Activated T-cell treated with anti-CD3 and anti-CD28 coated beads for 1 hour (primary cell): ENCODE measurements at regions not wholly inside any gene's neighbourhood (a gene's known extent, or its start where the extent isn't known, plus 50 kb on each side); places are given as distances from the start of the nearest gene placed in this dataset.

Experiments
- DNase-seq: peaks from one replicate; pipeline ENCODE4 v3.0.0-alpha.2; 2020; ENCODE audit warnings: low read depth

DNA sequence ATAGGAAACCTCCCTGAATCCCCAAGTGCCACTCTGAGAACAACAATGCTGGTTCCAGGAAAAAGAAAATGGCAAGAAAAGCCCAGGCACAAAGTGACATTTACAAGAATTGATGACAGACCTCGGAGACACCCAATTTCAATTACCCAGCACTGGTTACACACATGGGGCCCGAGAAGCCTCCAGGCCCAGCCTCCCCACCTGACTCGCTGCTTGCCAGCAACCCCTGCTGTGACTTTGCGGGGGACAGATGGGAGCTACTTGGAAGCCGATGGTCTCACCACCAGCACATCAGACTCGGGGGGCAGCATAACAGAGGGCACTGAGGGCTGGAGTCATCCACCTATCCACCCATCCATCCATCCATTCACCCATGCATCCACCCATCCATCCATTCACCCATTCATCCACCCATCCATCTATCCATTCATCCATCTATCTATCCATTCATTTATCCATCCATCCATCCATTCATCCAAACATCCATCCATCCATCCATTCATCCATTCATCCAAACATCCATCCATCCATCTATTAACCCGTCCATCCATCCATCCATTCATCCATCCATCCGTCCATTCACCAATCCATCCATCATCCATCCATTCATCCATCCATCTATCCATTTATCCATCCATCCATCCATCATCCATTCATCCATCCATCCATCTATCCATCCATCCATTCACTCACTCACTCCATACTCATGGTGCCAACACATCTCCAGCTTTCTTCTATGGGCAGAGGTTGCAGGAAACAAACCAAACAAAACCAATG, 567.6 kb downstream of the BRD1 start:
- DNase-seq = no peak

DNA sequence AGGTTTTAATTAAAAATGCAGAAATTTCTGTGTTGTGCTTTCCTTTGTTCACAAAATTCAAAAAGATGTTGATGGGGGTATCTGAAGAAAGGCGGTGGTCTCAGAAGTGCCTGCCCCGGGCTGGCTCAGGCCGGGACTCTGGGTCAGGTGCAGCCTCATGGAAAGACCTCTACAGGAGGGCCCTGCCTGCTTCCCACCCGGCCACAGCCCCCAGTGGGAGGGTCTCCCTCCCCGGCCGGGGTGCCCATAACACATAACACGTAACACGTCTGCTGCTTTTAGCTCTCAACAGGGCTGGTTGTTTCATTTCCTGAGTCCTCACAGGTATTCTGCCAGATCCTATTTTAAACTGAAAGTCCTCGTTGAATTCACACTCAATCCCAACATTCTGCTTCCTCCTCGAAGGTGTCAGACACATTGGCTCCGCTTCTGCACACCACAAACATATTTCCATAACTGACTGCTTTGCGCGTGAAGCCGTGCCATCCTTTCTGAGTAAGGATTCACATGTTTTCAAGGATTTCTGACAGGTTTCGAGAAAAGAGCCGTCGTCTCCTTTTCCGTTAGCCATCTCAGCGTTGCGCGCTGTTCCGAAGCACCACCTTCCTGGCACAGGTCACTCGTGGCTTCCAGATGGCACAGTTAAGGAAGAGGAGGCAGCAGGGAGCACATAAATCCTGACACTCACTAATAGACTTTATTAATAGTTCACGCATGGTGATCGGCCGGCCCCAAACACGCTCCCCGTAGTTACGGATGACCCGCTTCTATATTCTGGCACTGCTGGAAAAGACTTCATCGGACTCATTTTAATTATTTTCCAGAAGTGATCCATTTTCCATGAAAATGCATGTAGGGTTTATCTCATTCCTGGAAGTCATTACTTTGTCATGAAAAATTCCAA, 569.3 kb downstream of the BRD1 start:
- no peak for DNase-seq

DNA sequence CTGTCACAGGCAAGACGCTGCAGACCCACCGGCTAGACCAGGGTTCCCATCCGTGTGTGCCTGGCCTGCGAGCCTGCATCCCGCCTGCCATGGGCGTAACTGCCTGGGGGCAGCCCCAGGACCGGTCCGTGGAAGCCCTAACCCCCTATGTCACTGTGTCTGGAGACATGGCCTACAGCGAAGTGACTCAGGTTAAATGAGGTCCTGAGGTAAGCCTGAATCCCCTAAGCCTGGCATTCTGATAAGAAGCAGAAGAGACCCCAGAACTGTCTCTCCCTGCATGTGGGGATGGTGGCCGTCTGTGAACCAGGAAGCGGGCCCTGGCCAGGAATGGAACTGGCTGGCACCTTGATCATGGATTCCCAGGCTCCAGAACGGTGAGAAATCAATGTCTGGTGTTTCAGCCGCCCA, 570.1 kb downstream of the BRD1 start:
- DNase-seq = no peak

DNA sequence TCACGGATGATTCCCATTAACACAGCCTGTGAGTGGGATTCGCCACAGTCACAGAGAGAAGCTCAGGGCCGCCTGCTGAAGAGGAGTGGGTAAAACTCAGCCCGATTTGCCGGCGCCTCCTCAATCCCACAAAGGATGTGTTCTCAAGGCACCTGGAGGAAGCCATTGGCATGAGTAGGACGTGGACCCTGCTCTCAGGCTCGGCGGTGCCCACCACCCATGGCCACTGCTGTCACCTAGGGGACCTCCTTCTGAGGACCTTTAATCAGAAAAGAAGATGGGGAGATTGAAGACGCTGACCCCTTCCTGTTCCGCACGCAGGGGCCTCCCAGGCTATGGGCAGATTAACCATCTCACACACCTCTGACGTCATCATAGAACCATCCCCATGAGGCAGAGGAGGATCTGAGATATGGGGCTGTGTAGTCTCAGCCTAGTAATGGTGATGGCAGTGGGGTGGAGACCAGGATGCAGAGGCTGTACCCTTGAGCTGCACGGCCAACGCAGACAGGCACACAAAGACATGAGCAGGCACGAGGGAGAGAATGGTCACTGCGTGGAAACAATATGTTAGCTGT, 571.8 kb downstream of the BRD1 start:
- no peak for DNase-seq

DNA sequence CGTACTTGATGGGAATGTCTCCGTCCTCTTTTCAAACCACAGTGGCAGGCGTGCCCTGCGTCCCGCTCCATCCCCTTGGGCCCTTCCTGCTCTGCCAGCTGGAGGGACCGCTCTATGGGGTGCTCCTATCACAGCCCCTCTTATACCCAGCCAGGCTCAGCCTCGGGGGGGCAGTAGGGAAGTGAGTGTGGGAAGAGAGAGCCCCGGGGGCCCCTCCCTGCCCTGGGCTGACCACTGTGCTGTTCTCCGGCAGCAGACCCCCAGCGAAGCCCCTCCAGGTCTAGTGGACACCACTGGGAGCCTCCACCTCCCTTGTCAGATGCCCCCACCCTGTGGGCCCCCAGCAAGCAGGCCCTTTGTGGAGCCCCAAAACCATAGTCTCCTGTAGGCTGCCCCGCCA, 572.5 kb downstream of the BRD1 start:
- no peak for DNase-seq

DNA sequence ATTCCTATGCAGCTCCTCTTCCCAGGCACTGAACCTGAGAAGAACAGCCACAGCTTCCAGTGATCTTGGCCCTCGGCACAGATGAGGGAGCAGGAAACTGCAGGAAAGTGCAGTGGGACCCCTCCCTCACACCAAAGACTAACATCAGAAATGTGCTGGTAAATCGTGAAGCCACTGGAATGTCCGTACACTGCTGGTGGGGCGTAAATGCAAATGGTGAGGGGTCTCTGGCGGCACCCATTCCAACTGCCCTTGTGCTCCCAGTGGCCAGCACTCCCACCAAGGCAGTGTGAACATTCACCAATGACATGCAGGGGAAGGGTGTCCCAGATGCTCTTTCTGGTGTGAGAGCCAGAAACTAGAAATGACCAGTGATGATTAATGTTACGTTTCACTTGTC, 574.0 kb downstream of the BRD1 start:
- DNase-seq = no peak

DNA sequence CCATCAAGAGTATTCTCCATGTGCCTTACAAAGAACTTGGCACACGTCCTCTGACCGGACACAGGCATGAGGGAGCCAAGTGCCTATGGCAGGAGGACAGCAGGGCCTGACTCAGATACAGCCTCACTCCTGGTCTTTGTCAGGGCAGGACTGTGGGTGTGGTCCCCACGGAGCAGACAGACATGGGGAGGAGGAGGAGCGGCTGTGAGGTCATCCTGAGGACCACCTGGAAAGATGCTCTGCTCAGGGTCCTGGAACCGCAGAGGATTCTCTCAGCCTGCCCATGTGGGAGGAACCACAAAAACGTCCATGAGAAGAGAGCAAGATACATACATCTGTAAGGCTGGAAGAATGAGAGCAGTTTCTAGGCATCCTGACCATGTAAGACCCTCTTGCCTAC, 576.3 kb downstream of the BRD1 start:
- DNase-seq = no peak

DNA sequence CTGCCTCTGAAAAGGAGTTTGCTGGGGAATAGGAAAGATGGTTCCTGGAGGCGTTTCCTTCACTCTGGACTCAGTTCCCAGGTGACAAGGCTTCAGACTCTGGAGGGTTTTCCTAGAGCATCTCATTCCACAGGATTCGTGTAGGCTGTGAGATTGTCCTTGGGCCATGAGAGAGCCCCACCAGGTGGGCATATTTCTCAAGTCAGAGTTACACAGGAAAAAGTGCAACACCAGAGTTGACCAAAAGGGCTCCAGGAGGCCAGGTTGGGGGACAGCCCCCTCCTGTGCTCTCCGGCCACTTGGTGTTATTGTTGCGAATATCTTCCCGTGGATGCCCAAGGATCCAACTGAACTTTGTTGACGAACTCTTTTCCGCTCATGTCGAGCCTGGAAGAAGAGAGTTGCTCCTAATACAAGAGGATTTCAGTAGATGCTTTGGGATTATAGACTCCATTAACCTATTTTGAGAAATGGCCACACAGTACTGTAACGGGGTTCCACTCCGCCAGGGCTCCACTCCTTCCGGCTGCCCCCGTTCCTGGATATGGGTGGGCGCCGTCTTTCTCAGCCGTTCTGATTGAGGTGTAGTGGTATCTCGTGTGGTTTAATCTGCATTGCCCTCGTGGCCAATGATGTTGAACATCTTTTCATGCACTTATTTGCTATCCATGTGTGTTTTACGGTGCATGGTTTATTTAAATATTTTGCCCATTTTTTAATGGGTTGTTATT, 580.3 kb downstream of the BRD1 start:
- DNase-seq = no peak

DNA sequence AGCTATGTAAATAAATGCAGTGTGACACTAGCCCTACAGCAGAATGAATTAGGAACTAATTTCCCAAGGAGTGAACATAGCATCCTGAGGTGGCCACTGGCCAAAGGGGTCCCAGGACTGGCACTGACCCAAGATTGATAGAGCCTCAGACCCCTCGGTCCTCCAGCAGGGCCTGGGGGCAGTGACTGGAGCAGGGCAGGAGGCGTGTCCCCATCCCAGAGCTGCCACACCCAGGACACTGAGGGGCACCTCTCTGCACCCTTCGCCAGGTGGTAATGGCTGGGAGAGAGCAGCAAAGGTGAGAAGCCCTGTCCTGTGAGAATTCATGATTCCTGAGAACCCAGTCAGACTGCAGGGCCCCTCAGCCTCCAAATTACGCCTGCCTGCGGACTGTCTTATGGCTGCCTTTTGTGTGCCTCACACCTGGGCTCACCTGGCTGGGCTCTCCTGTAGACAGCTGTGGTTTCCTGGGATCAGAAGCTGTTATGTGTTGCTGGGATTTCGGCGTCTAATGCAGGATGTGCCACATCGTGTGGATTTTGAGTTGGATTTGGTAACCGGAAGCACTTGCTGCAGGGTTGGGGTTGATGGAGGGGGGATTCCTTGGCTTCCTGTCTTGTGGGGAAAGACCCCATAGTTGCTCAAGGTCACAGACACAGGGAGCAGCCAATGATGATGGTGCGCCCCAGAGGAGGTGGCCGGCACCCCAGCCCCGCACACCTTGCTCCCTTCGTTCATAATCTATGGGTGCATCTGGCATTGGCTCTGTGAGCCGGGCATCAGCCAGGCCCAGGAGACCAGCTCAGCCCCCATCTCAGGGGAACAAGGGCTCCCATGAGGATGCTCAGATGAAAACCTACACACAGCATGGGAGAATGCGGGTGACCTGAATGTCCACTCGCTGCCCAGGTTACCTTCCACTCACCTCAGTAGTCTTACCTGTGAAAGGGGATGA, 582.9 kb downstream of the BRD1 start:
- DNase-seq = no peak

DNA sequence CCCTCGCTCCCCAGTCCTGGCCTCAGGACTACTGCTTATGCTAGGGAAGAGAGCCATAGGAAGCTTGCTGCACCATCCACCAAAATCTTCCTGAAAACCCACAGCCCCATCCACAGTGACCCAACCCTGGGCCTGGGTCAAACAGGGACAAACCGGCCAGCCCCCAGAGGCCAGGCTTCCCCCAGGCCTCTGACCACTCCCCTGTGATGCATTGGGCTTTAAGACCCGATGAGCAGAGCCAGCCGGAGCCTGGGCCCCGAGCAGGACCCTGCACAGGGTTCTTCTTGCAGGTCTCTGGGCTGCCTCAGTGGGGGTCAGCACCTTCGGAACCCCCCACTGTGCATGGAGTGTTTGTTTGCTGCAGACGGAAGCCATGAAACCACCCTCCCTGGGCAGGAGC, 583.7 kb downstream of the BRD1 start:
- no peak for DNase-seq

DNA sequence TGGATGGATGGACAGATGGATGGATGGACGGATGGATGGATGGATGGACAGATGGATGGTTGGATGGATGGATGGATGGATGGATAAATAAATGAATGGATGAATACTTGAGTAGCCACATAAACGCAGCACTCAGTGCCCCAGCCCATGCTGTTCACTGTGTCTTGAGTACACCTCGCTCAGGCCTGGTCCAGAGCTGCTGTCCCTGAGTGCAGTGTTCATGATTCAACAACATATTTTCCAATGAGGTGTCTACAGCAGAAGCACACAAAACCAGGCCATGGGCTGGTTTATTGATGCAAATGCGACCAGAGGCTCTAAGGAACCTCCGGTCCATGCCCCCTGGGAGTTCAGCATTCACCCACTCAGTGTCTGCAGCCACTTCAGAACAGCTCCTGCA, 584.3 kb downstream of the BRD1 start:
- no peak for DNase-seq

DNA sequence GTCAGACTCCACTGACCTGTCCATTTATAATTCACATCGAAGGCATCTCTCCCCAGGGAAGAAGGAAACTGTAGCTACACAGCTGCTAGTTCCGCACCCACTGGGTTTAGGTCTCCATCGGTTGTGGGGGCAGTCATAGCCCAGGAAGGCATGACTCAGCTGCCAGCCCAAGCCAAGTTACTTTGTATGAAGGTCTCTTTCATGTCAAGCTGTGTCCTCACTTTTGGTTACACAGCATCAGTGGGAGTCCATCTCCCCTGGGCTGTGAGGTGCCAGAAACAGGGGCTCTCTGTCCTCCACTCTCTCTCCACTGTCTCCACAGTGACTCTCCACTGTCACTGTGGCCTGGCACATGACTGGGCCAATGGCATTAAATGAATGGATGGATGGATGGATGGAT, 585.2 kb downstream of the BRD1 start:
- DNase-seq = no peak

DNA sequence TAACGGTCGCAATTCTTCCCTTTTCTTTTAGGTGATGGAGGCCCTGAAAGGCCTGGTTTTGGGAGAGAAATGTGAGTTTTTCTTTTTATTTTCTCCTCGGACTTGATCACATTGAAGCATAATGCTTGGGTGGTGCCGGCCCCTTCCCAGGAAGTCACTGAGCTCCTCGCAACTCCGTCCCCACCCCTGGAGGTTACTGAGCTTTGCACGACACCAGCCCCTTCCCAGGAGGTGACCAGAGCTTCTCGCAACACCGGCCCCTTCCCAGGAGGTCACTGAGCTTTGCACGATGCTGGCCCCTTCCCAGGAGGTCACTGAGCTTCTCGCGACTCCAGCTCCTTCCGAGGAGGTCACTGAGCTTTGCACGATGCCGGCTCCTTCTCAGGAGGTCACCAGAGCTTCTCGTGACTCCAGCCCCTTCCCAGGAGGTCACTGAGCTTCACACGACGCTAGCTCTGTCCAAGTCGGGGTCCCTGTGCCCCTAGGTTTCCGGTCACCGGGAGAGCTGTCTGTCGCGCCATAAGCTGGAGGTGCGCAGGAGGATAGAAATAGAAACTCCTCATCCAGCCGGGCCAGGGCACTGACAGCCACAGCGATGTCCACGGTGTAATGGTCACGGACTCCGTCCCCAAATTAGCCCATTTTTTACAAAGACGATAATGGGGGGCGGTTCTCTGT, 586.4 kb downstream of the BRD1 start:
- DNase-seq = no peak

DNA sequence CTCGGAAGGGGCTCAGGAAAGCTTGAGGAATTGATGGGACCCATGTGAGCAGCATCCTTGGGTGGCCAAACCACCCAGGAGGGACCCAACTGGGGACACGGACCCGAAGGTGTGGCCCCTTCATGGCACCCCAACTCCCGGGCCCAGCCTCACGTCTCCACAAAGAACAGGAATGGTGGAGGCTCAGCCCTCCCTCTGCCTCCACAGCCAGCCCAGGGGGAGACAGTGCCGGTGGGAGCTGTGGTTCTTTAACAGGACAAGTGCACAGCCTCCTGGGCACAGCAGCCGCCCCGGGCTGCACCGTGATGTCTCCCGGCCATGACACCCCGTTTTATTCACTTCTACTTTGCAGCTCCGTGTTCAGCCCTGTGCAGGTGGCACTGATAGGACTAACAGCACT, 587.2 kb downstream of the BRD1 start:
- DNase-seq = no peak

DNA sequence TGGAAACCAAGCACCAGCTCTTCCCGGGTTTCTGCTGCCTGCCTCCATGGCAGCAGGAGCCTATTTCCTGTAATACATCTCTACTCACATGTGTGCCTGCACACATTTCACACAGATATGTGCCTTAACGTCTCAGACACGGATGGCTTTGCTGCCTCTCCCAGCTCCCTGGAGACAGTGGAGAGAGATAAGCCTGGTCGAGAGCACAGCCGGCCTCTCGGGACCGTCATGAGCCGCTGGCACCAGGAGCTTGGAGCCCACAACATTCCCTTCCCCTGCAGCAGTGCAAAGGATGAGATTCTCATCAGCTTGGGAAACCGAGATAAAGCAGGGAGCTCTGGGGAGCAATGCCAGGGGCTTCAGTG, 587.7 kb downstream of the BRD1 start:
- DNase-seq = no peak

DNA sequence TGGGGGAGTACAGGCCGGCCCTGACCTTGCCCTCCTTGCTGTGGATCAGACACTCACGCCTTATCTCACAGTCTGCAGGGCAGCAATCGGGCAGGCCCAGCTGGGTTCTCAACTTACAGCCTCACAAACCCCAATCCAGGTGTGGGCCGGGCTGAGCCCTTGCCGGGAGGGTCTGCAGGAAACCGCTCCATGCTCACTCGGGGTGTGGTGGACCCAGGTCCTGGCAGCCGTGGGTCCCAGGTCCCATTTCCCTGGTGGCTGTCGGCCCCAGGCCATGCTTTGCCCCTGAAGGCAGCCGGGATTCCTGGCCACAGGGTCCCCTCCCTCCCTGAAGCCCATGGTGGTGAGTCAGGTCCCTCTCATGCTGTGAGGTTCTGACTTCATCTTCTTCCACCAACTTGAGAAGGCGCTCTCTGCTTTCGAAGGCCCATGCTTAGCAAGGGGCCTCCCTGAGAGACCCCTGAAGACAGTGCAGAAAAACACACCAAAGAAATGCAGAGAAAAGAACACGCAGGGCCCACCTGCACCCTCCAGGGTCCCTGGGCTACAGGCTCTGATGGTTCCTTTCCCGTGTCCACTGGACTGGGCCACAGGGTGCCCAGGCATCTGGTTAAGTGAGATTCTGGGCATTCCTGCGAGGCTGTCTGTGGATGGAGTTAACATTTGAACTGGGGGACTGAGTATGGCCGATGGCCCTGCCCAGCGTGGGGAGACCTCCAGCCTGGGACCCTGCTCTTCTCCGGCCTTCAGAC, 588.2 kb downstream of the BRD1 start:
- no peak for DNase-seq

DNA sequence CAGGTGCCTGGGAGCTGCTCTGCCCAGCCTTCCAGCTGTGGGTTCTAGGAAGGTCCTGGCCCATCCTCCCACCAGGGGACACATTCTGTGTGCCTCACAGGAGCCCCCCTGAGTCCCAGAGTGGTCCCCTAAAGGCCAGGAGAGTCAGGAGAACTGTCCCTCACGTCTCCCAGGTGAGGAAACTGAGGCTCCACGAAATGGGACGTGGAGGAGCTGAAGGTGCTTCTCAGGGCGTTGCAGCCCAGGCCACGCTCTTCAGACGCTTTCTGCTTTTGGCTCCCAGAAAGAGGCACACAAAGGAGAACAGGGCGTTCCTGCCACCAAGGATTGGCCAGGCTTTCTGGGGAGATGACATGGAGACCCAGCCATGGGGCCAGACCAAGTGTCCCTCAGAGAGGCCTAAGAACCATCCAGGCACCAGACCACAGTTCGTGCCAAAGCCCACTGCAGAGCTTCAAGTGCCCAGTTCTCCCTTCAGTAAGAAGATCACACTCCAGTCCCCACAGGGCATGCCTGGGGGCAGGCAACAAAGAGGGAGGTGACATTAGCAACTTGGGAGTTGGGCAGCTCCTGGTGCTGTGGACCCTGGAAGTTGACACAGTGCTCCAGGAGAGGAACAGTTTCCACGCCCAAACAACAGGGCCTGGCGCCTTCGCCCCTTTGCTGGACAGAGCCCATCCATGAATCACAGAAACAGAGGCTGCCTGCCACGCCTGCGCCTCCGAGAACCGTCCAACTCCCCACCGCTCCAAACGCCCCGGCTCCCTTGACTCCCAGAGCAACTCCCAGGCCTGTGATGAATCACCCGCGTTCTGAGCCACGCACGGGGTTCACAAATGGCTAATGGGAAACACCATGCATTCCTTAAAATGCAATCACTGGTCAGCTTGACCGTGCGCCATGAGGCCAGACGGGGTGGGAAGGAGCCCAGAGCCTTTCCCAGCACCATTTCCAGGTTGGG, 589.2 kb downstream of the BRD1 start:
- DNase-seq = no peak

DNA sequence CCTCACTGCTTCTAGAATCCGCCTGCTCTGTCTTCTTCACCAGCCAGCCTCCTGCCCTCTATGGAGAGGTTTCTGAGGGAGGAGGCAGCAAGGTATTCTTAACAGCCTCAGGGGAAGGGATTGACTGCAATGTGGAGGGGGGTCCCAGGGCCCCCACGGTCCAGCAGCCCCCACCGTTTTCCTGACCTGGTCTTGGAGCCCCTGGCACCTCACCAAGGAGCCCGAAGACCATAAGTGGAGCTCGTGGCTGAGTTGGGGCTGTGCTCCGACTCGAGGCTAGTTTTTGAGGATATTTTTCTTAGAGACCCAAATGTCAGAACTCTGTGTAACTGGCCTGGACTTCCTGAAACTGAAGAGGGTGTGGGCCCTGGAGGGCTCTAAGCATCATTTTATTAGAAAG, 590.0 kb downstream of the BRD1 start:
- no peak for DNase-seq

DNA sequence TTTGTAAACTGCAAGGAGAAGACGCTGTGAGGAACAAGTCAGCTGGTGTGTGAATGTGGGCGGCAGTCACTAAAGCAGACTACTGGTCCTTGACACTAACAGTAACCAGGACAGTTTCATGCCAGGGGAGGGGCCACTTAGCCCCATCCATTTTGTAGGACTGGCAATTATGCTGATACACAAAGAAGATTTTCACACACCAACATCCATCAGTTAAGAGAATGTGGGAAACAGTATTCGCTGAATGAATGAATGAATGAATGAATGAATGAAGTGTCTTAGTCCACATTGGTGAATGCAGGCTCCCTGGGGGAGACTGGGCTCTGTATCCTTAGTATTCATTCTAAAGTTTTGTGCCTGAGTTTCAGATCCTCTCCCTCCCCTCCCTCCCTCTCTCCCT, 590.4 kb downstream of the BRD1 start:
- DNase-seq = no peak
